ENCODE measurements at regions not wholly inside any gene's neighbourhood (a gene's known extent, or its start where the extent isn't known, plus 50 kb on each side); places are given as distances from the start of the nearest gene placed in this dataset.

GRCh38 chr5:173704615-173705511 lies 88.4 kb upstream of the BOD1 start:
- H3K36me3 ChIP-seq (ENCODE audit: insufficient read depth, low read length): no peaks in the 10 kb centered on the region
- no peak overlapping the region for H3K9ac ChIP-seq (ENCODE audit: low read depth, low read length)
- H3K9me3 ChIP-seq (ENCODE audit: control insufficient read depth, insufficient read depth, low read length): no peaks in the 10 kb centered on the region
- H3K4me1 ChIP-seq (ENCODE audit: insufficient read depth, low read length): no peaks in the 10 kb centered on the region

GRCh38 chr5:173705512-173706044 lies 89.1 kb upstream of the BOD1 start:
- H3K9ac ChIP-seq (ENCODE audit: low read depth, low read length): no peak overlapping the region
- no peaks in the 10 kb centered on the region for H3K36me3 ChIP-seq (ENCODE audit: insufficient read depth, low read length)
- H3K4me1 ChIP-seq (ENCODE audit: insufficient read depth, low read length): no peaks in the 10 kb centered on the region

GRCh38 chr5:173706700-173707099 lies 90.2 kb upstream of the BOD1 start:
- H3K4me1 ChIP-seq (ENCODE audit: insufficient read depth, low read length): no peaks in the 10 kb centered on the region
- no peaks in the 10 kb centered on the region for H3K9me3 ChIP-seq (ENCODE audit: control insufficient read depth, insufficient read depth, low read length)
- H3K9ac ChIP-seq (ENCODE audit: low read depth, low read length): no peak overlapping the region
- H3K36me3 ChIP-seq (ENCODE audit: insufficient read depth, low read length): no peaks in the 10 kb centered on the region

More at GRCh38 chr5:173705512-173706044, 89.1 kb upstream of the BOD1 start:
- H3K9me3 ChIP-seq (ENCODE audit: control insufficient read depth, insufficient read depth, low read length): no peaks in the 10 kb centered on the region

- no peaks in the 10 kb centered on the region for H3K4me1 ChIP-seq (ENCODE audit: insufficient read depth, low read length)
- no peak overlapping the region for H3K9ac ChIP-seq (ENCODE audit: low read depth, low read length)
- H3K36me3 ChIP-seq (ENCODE audit: insufficient read depth, low read length): no peaks in the 10 kb centered on the region
- no peaks in the 10 kb centered on the region for H3K9me3 ChIP-seq (ENCODE audit: control insufficient read depth, insufficient read depth, low read length)
These were observed 90.9 kb upstream of the BOD1 start for GRCh38 chr5:173707392-173707791.

- Histone ChIP-seq H3K4me1 (ENCODE audit: insufficient read depth, low read length) (0 out of 2 replicates have a peak, but pooled peaks cover 5% of the 10 kb centered on the region), H3K9me3 (ENCODE audit: control insufficient read depth, insufficient read depth, low read length) (no peaks in the 10 kb centered on the region), H3K9ac (ENCODE audit: low read depth, low read length) (no peak overlapping the region), H3K36me3 (ENCODE audit: insufficient read depth, low read length) (no peaks in the 10 kb centered on the region)
These were observed 92.7 kb upstream of the BOD1 start for GRCh38 chr5:173709145-173709544.

GRCh38 chr5:173709761-173710160 lies 93.3 kb upstream of the BOD1 start:
- Histone ChIP-seq H3K9ac (ENCODE audit: low read depth, low read length) (no peak overlapping the region), H3K9me3 (ENCODE audit: control insufficient read depth, insufficient read depth, low read length) (no peaks in the 10 kb centered on the region), H3K4me1 (ENCODE audit: insufficient read depth, low read length) (peaks cover 7% of the 10 kb centered on the region; the same call in 1 of the 2 replicates), H3K36me3 (ENCODE audit: insufficient read depth, low read length) (no peaks in the 10 kb centered on the region)

GRCh38 chr5:173710528-173710927 lies 94.1 kb upstream of the BOD1 start:
- no peaks in the 10 kb centered on the region for H3K9me3 ChIP-seq (ENCODE audit: control insufficient read depth, insufficient read depth, low read length)
- H3K4me1 ChIP-seq (ENCODE audit: insufficient read depth, low read length): peaks cover 7% of the 10 kb centered on the region; the same call in 1 of the 2 replicates
- H3K36me3 ChIP-seq (ENCODE audit: insufficient read depth, low read length): no peaks in the 10 kb centered on the region
- no peak overlapping the region for H3K9ac ChIP-seq (ENCODE audit: low read depth, low read length)

- peaks cover 14% of the 10 kb centered on the region; the same call in 1 of the 2 replicates for H3K4me1 ChIP-seq (ENCODE audit: insufficient read depth, low read length)
- no peak overlapping the region for H3K9ac ChIP-seq (ENCODE audit: low read depth, low read length)
- H3K36me3 ChIP-seq (ENCODE audit: insufficient read depth, low read length): 0 out of 2 replicates have a peak, but pooled peaks cover 3% of the 10 kb centered on the region
- no peaks in the 10 kb centered on the region for H3K9me3 ChIP-seq (ENCODE audit: control insufficient read depth, insufficient read depth, low read length)
These were observed 95.0 kb upstream of the BOD1 start for GRCh38 chr5:173711466-173711865.

GRCh38 chr5:173712609-173713175 lies 96.2 kb upstream of the BOD1 start:
- Histone ChIP-seq H3K4me1 (ENCODE audit: insufficient read depth, low read length) (peaks cover 14% of the 10 kb centered on the region; the same call in 1 of the 2 replicates), H3K36me3 (ENCODE audit: insufficient read depth, low read length) (0 out of 2 replicates have a peak, but pooled peaks cover 3% of the 10 kb centered on the region)

GRCh38 chr5:173714551-173715428 lies 98.3 kb upstream of the BOD1 start:
- H3K9me3 ChIP-seq (ENCODE audit: control insufficient read depth, insufficient read depth, low read length): no peaks in the 10 kb centered on the region
- H3K9ac ChIP-seq (ENCODE audit: low read depth, low read length): no peak overlapping the region
- H3K4me1 ChIP-seq (ENCODE audit: insufficient read depth, low read length): peaks cover 15% of the 10 kb centered on the region; the same call in 1 of the 2 replicates
- 0 out of 2 replicates have a peak, but pooled peaks cover 3% of the 10 kb centered on the region for H3K36me3 ChIP-seq (ENCODE audit: insufficient read depth, low read length)

More at GRCh38 chr5:173712609-173713175, 96.2 kb upstream of the BOD1 start:
- Histone ChIP-seq H3K9me3 (ENCODE audit: control insufficient read depth, insufficient read depth, low read length) (no peaks in the 10 kb centered on the region), H3K9ac (ENCODE audit: low read depth, low read length) (no peak overlapping the region)

- H3K9ac ChIP-seq (ENCODE audit: low read depth, low read length): no peak overlapping the region
- peaks cover 20% of the 10 kb centered on the region; the same call in 1 of the 2 replicates for H3K4me1 ChIP-seq (ENCODE audit: insufficient read depth, low read length)
- H3K36me3 ChIP-seq (ENCODE audit: insufficient read depth, low read length): 0 out of 2 replicates have a peak, but pooled peaks cover 3% of the 10 kb centered on the region
- no peaks in the 10 kb centered on the region for H3K9me3 ChIP-seq (ENCODE audit: control insufficient read depth, insufficient read depth, low read length)
These were observed 99.2 kb upstream of the BOD1 start for GRCh38 chr5:173715607-173716006.

- Histone ChIP-seq H3K9me3 (ENCODE audit: control insufficient read depth, insufficient read depth, low read length) (no peaks in the 10 kb centered on the region), H3K4me1 (ENCODE audit: insufficient read depth, low read length) (peaks cover 26% of the 10 kb centered on the region), H3K36me3 (ENCODE audit: insufficient read depth, low read length) (0 out of 2 replicates have a peak, but pooled peaks cover 3% of the 10 kb centered on the region), H3K9ac (ENCODE audit: low read depth, low read length) (no peak overlapping the region)
These were observed 99.7 kb upstream of the BOD1 start for GRCh38 chr5:173716058-173716682.

GRCh38 chr5:173717959-173718358 lies 101.5 kb upstream of the BOD1 start:
- Histone ChIP-seq H3K36me3 (ENCODE audit: insufficient read depth, low read length) (0 out of 2 replicates have a peak, but pooled peaks cover 3% of the 10 kb centered on the region), H3K9ac (ENCODE audit: low read depth, low read length) (no peak overlapping the region), H3K9me3 (ENCODE audit: control insufficient read depth, insufficient read depth, low read length) (no peaks in the 10 kb centered on the region), H3K4me1 (ENCODE audit: insufficient read depth, low read length) (peaks cover 23% of the 10 kb centered on the region)

All from ES-I3 (cell line).